Upper lobe of left lung (tissue), 6 donors: ENCODE measurements at regions not wholly inside any gene's neighbourhood (a gene's known extent, or its start where the extent isn't known, plus 50 kb on each side); places are given as distances from the start of the nearest gene placed in this dataset.

Experiments used
- ATAC-seq, 2 donors: fragments of 200-7000 bp; cut with Tn5 transposase; one replicate each; pipeline ENCODE4 v1.9.1; 2022; ENCODE audit warnings: mild to moderate bottlenecking in 2 of 2, moderate library complexity in 2 of 2; ENCODE audit not compliant: low FRiP score in 2 of 2
- DNase-seq, 2 donors: peaks; one replicate each; pipeline ENCODE4 v3.0.0-alpha.2; 2019 to 2020
- H3K27ac ChIP-seq, 4 donors: fragments of 200-600 bp; sonication (generic); one replicate each; pipeline ENCODE4 v1.5.1; 2016 to 2019
- H3K27me3 ChIP-seq, 4 donors: fragments of 200-600 bp; sonication (generic); one replicate each; pipeline ENCODE4 v1.5.1; 2017 to 2019
- H3K36me3 ChIP-seq, 4 donors: fragments of 200-600 bp; sonication (generic); one replicate each; pipeline ENCODE4 v1.5.1; 2016 to 2019
- H3K4me1 ChIP-seq, 4 donors: fragments of 200-600 bp; sonication (generic); one replicate each; pipeline ENCODE4 v1.5.1; 2018 to 2019
- H3K4me3 ChIP-seq, 4 donors: fragments of 200-600 bp; sonication (generic); one replicate each; pipeline ENCODE4 v1.5.1; 2017 to 2019; ENCODE audit warnings: mild to moderate bottlenecking in 2 of 4, moderate library complexity in 1 of 4
- H3K9me3 ChIP-seq, 4 donors: fragments of 200-600 bp; sonication (generic); one replicate each; pipeline ENCODE4 v1.5.1; 2018 to 2019
- CTCF ChIP-seq, 6 experiments: fragments of 450-650 bp in 4 of 6; fragments of 200-600 bp in 2 of 6; sonication (generic) in 2 of 6; IDR thresholded peaks; one replicate each; pipeline ENCODE4 v1.5.1; 2016 to 2019; ENCODE audit warnings: antibody characterized with exemption in 6 of 6
- EP300 ChIP-seq, 4 donors: sonication (generic); formaldehyde crosslinking; IDR thresholded peaks; one replicate each; pipeline ENCODE4 v1.5.1; 2017; ENCODE audit warnings: antibody characterized with exemption in 4 of 4, control low read depth in 2 of 4
- POLR2A ChIP-seq, 4 donors: fragments of 450-650 bp; IDR thresholded peaks; one replicate each; pipeline ENCODE4 v1.5.1; 2016 to 2017; ENCODE audit warnings: antibody characterized with exemption in 4 of 4, mild to moderate bottlenecking in 2 of 4
- POLR2AphosphoS5 ChIP-seq, 2 donors: sonication (generic); formaldehyde crosslinking; IDR thresholded peaks; one replicate each; pipeline ENCODE4 v1.5.1; 2017; ENCODE audit warnings: antibody characterized with exemption in 2 of 2
- WGBS, 2 donors: methylation state at CpG; one replicate each; pipeline ENCODE4 v1.1.5; 2017 to 2018; 5-methylcytosine and 5-hydroxymethylcytosine counted together
- donor health status: DM: no; HTN: no; CAD: no; lungs with moderate emphysema.
- donor health status: DM: no; HTN: yes; CAD: no; lungs with severe emphysema.

DNA sequence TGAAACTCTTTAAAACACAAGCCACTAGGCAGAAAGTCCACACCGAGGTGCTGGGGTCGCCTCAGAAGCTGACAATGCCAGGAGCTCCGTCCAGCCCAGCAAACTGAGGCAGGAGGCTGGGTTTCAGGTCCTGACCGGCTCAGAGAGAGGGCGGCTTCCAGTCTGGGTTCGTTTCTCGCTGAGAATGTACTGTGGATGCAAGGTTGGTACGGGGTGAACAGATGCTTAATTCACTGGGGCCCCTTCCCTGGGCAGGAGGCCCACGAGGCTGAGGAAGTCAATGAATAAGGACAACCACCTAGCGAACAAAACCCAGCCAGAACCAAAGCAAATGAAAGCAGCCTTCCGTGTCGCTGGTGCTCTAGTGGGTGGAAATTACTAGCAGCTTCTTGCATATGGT, 142.0 kb downstream of the RTP5 start:
- Histone ChIP-seq H3K36me3 (no peaks in the 10 kb centered on the region), H3K27me3 (no peaks in the 10 kb centered on the region), H3K4me3 (no peak overlapping the region), H3K27ac (no peak overlapping the region), H3K9me3 (no peaks in the 10 kb centered on the region), H3K4me1 (no peaks in the 10 kb centered on the region)
- no peak for TF ChIP-seq CTCF (IDR thresholded peaks at IDR 0.05)
- no peak for TF ChIP-seq POLR2A (IDR thresholded peaks at IDR 0.05)
- TF ChIP-seq EP300 (IDR thresholded peaks at IDR 0.05), result no peak
- TF ChIP-seq POLR2AphosphoS5 (IDR thresholded peaks at IDR 0.05), result no peak
- DNase-seq (no peak), ATAC-seq (no peak)
- 73 to 83% methylated on average over 12 of the region's 12 CpGs for WGBS, 2 donors

GRCh38 chr2:242011991-242012764, 142.6 kb downstream of the RTP5 start:
- H3K4me3 ChIP-seq, result no peak overlapping the region
- DNase-seq (no peak), ATAC-seq (no peak)
- H3K27ac ChIP-seq, result no peak overlapping the region
- no peaks in the 10 kb centered on the region for H3K27me3 ChIP-seq
- H3K36me3 ChIP-seq, result no peaks in the 10 kb centered on the region
- no peaks in the 10 kb centered on the region for H3K4me1 ChIP-seq
- no peak for TF ChIP-seq EP300 (IDR thresholded peaks at IDR 0.05)
- TF ChIP-seq POLR2AphosphoS5 (IDR thresholded peaks at IDR 0.05), result no peak
- TF ChIP-seq CTCF (IDR thresholded peaks at IDR 0.05), result no peak
- no peak for TF ChIP-seq POLR2A (IDR thresholded peaks at IDR 0.05)
- H3K9me3 ChIP-seq, result no peaks in the 10 kb centered on the region
- WGBS, 2 donors, result 80 to 86% methylated on average over 40 of the region's 40 CpGs

DNA sequence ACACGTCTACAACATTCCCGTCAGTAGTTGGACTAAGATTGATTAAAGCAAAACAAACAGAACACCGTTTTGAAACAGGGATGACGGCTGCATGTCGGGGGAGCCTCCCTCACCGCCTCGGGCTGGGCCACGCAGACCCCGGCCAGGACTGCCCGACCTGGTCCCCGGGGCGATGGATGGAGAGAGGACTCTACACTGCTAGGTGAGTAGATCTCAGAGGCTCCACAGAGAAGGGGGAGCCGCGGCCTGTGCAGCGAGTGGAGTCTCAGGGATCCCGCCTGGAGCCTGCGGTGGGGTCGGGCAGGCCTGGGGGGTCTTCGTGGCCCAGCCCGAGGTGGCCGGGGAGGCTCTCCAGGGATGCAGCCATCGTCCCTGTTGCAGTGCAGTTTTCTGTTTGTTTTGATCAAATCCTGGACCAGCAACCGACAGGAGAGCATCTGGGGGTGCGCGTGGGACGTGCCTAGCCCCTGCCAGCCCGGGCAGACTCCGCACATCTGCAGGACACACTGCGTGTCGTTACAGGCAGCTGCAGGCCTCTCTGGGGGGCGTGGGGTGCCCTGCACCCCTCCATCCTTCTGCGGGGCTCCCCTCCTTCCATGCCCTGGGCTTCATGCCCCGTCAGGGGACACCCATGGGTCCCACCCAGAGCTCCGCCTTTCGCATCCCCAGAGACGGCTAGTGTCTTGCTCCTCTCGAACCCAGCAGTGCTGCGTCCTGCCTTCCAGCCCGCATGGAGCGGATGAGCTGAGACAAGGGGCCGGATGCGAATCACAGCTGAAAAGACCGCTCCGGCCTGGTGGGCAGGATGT, 143.6 kb downstream of the RTP5 start:
- no peak overlapping the region for H3K27ac ChIP-seq
- H3K9me3 ChIP-seq, result no peaks in the 10 kb centered on the region
- H3K4me1 ChIP-seq, result no peaks in the 10 kb centered on the region
- H3K27me3 ChIP-seq, result no peaks in the 10 kb centered on the region
- H3K36me3 ChIP-seq, result no peaks in the 10 kb centered on the region
- no peak overlapping the region for H3K4me3 ChIP-seq
- 82% methylated on average over 36 to 43 of the region's 44 CpGs for WGBS, 2 donors
- ATAC-seq (peak in 1 of 2 donors; percentile 67), DNase-seq (peak in 1 of 2 donors; percentile 76)
- TF ChIP-seq POLR2A (IDR thresholded peaks at IDR 0.05) (no peak), EP300 (IDR thresholded peaks at IDR 0.05) (no peak), POLR2AphosphoS5 (IDR thresholded peaks at IDR 0.05) (no peak), CTCF (IDR thresholded peaks at IDR 0.05) (no peak)

- 84% methylated on average over 8 to 9 of the region's 9 CpGs for WGBS, 2 donors
- Histone ChIP-seq H3K4me1 (no peaks in the 10 kb centered on the region), H3K9me3 (no peaks in the 10 kb centered on the region), H3K36me3 (no peaks in the 10 kb centered on the region), H3K27me3 (no peaks in the 10 kb centered on the region), H3K27ac (no peak overlapping the region), H3K4me3 (no peak overlapping the region)
- TF ChIP-seq CTCF (IDR thresholded peaks at IDR 0.05) (no peak), POLR2A (IDR thresholded peaks at IDR 0.05) (no peak), EP300 (IDR thresholded peaks at IDR 0.05) (no peak), POLR2AphosphoS5 (IDR thresholded peaks at IDR 0.05) (no peak)
- DNase-seq, result no peak
- ATAC-seq, result no peak
Measured at GRCh38 chr2:242013771-242014170, 144.2 kb downstream of the RTP5 start.
